H1 (cell line): ENCODE measurements at regions not wholly inside any gene's neighbourhood (a gene's known extent, or its start where the extent isn't known, plus 50 kb on each side); places are given as distances from the start of the nearest gene placed in this dataset.

Experiments used
- ASH2L ChIP-seq: fragments of 200-600, 300-600 bp; sonication (generic); IDR thresholded peaks from one replicate; pipeline ENCODE4 v1.7.1; 2017; ENCODE audit warnings: low read length
- ATF2 ChIP-seq: IDR thresholded peaks from 2 replicates; pipeline ENCODE4 v1.6.1; 2012; ENCODE audit warnings: low read length, inconsistent platforms
- BCL11A ChIP-seq, 2 experiments: IDR thresholded peaks; one replicate each; pipeline ENCODE4 v1.6.1; 2011; ENCODE audit warnings: low read depth in 2 of 2, low read length in 2 of 2, mild to moderate bottlenecking in 2 of 2
- CEBPB ChIP-seq: IDR thresholded peaks from 2 replicates; pipeline ENCODE4 v1.6.1; 2012; ENCODE audit warnings: low read depth, low read length
- CTBP2 ChIP-seq: IDR thresholded peaks from 2 replicates; pipeline ENCODE4 v1.7.0; 2011; ENCODE audit warnings: borderline replicate concordance, mild to moderate bottlenecking, moderate library complexity, mixed read lengths, low read length; ENCODE audit not compliant: insufficient read depth, insufficient read length
- EP300 ChIP-seq, 2 experiments: IDR thresholded peaks; 1 replicate in 1 of 2; 2 replicates in 1 of 2; pipeline ENCODE4 v1.6.1; 2011 to 2012; ENCODE audit warnings: low read depth in 2 of 2, low read length in 2 of 2, mild to moderate bottlenecking in 2 of 2, borderline replicate concordance in 1 of 2, inconsistent platforms in 1 of 2, moderate library complexity in 1 of 2
- HDAC2 ChIP-seq, 2 experiments: fragments of 300-600 bp in 1 of 2; sonication (generic) in 1 of 2; IDR thresholded peaks; 2 replicates each; pipeline ENCODE4 v1.6.1; 2011 to 2012; ENCODE audit warnings: low read depth in 2 of 2, low read length in 2 of 2, mild to moderate bottlenecking in 2 of 2, moderate library complexity in 2 of 2, borderline replicate concordance in 1 of 2, inconsistent platforms in 1 of 2
- JUN ChIP-seq: IDR thresholded peaks from 2 replicates; pipeline ENCODE4 v1.6.1; 2011; ENCODE audit warnings: low read depth, mild to moderate bottlenecking, improper control_type of control experiment, low read length
- MAFK ChIP-seq: IDR thresholded peaks from 2 replicates; pipeline ENCODE4 v1.6.1; 2012; ENCODE audit warnings: low read depth, mild to moderate bottlenecking, improper control_type of control experiment, low read length
- MAX ChIP-seq: IDR thresholded peaks from 2 replicates; pipeline ENCODE4 v1.6.1; 2012; ENCODE audit warnings: inconsistent platforms
- NRF1 ChIP-seq: IDR thresholded peaks from 2 replicates; pipeline ENCODE4 v1.6.1; 2011; ENCODE audit warnings: mild to moderate bottlenecking, low read depth, low read length, improper control_type of control experiment
- RBBP5 ChIP-seq: IDR thresholded peaks from 2 replicates; pipeline ENCODE4 v1.7.1; 2012; ENCODE audit warnings: low read depth, mild to moderate bottlenecking, inconsistent platforms, low read length, moderate library complexity, borderline replicate concordance
- RNF2 ChIP-seq: fragments of 200-900, 300-1000 bp; sonication (generic); IDR thresholded peaks from 2 replicates; pipeline ENCODE4 v1.7.1; 2016; ENCODE audit warnings: borderline replicate concordance, low read depth, mild to moderate bottlenecking, antibody characterized with exemption, low read length; ENCODE audit not compliant: poor library complexity, severe bottlenecking; ENCODE audit errors: missing control alignments
- SAP30 ChIP-seq: fragments of 300-600 bp; sonication (generic); IDR thresholded peaks from 2 replicates; pipeline ENCODE4 v1.7.1; 2012; ENCODE audit warnings: low read length, moderate library complexity, mild to moderate bottlenecking, inconsistent platforms; ENCODE audit not compliant: insufficient read depth, insufficient replicate concordance
- SIRT6 ChIP-seq: IDR thresholded peaks from one replicate; pipeline ENCODE4 v1.7.1; 2012; ENCODE audit warnings: low read length, inconsistent platforms
- SIX5 ChIP-seq: IDR thresholded peaks from 2 replicates; pipeline ENCODE4 v1.6.1; 2011; ENCODE audit warnings: mild to moderate bottlenecking, low read depth, low read length
- SP2 ChIP-seq: IDR thresholded peaks from 2 replicates; pipeline ENCODE4 v1.6.1; 2012; ENCODE audit warnings: mild to moderate bottlenecking, low read length, inconsistent platforms
- TAF1 ChIP-seq: IDR thresholded peaks from 2 replicates; pipeline ENCODE4 v1.6.1; 2011; ENCODE audit warnings: mild to moderate bottlenecking, low read depth, low read length
- TBP ChIP-seq: IDR thresholded peaks from 2 replicates; pipeline ENCODE4 v1.6.1; 2011; ENCODE audit warnings: low read depth, low read length, improper control_type of control experiment
- USF2 ChIP-seq: IDR thresholded peaks from 2 replicates; pipeline ENCODE4 v1.6.1; 2011; ENCODE audit warnings: low read length, improper control_type of control experiment

- TF ChIP-seq RNF2, result no peak
- TF ChIP-seq CTBP2, result no peak
- no peak for TF ChIP-seq NRF1
- TF ChIP-seq CEBPB, result no peak
- TF ChIP-seq ASH2L, result peak; percentile 28
- TF ChIP-seq MAX, result peak; percentile 42
- no peak for TF ChIP-seq MAFK
- no peak for TF ChIP-seq JUN
- no peak for TF ChIP-seq SAP30
- TF ChIP-seq TBP, result no peak
- TF ChIP-seq BCL11A (IDR thresholded peaks at IDR 0.05; ENCODE audit: low read depth in 2 of 2, low read length in 2 of 2), result no peak
- TF ChIP-seq SP2, result no peak
- no peak for TF ChIP-seq EP300 (IDR thresholded peaks at IDR 0.05; ENCODE audit: borderline replicate concordance in 1 of 2, low read depth in 2 of 2, low read length in 2 of 2)
- no peak for TF ChIP-seq HDAC2 (IDR thresholded peaks at IDR 0.05; ENCODE audit: borderline replicate concordance in 1 of 2, low read depth in 2 of 2, low read length in 2 of 2)
- TF ChIP-seq SIX5, result no peak
- TF ChIP-seq ATF2, result no peak
- no peak for TF ChIP-seq SIRT6
- TF ChIP-seq RBBP5, result no peak
- TF ChIP-seq USF2, result no peak
- TF ChIP-seq TAF1, result no peak
Measured at GRCh38 chr7:153886506-153887441, 165.4 kb upstream of the DPP6 start (continued).
